HG02981 (cell line): ENCODE measurements at regions not wholly inside any gene's neighbourhood (a gene's known extent, or its start where the extent isn't known, plus 50 kb on each side); places are given as distances from the start of the nearest gene placed in this dataset.

ENCODE experiments used
- ATAC-seq: cut with Tn5 transposase; IDR thresholded peaks from one replicate; pipeline ENCODE4 v1.9.1; 2021; ENCODE audit warnings: mild to moderate bottlenecking, moderate library complexity; ENCODE audit not compliant: unreplicated experiment

DNA sequence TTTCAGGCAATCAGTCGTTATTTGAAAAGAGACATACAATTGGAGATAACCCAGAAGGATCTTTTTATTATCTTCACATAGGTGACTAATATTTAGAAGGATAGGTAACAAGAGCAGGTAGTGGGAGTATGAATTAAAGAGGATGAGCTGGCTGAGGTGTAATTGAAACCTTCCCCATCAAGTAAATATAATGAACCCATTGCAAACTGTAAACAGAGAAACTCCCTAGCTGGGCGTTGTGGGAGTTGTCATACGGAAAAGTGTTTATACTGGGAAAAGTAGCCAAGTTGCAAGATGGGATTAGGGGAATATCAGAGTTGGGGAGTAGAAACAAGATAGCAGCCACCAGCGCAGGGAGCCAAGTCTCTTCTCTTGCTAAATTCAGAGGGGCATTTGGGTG lies 448.4 kb downstream of the COG6 start:
- no peak for ATAC-seq

DNA sequence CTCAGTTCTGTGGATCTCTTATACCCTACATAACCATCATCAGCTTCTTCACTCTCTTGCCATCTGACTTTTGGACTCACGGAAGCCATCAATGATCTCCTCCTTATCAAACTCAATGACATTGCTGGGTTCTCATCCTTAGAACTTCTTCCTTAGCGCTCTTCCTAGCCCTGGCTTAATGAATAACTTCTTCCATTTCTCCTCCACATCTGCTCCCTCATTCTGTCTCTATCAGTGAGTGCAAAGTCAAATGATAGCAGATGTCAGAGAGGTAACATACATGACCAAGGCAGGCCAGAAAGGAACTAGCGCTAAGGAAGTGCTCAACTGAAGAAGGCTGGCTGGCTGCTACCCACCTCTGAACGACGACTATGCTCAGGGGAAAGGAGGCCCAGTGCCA lies 449.8 kb downstream of the COG6 start:
- ATAC-seq, result no peak

DNA sequence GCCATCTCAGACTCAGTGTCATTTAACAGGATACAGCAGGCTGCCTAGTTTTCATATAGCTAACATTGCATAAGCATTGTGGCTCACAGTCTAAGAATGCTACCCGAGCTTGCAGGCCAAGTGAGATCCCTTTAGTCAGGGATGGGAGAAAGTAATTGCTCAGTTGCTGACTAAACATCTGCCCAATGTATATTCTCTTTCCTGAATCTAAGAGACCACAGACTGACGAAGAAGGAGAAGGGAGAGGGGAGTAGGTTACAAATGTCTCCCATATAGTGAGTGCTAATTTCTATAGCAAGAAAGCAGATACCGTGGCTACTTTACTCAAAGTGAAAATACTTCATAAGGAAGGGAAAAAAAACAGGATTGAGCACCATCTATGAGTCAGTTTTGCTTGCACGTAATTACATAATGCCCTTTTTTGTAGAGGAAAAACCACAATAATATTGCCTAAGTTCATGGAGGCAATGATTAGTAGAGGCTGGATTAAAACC lies 453.9 kb downstream of the COG6 start:
- ATAC-seq, result no peak

DNA sequence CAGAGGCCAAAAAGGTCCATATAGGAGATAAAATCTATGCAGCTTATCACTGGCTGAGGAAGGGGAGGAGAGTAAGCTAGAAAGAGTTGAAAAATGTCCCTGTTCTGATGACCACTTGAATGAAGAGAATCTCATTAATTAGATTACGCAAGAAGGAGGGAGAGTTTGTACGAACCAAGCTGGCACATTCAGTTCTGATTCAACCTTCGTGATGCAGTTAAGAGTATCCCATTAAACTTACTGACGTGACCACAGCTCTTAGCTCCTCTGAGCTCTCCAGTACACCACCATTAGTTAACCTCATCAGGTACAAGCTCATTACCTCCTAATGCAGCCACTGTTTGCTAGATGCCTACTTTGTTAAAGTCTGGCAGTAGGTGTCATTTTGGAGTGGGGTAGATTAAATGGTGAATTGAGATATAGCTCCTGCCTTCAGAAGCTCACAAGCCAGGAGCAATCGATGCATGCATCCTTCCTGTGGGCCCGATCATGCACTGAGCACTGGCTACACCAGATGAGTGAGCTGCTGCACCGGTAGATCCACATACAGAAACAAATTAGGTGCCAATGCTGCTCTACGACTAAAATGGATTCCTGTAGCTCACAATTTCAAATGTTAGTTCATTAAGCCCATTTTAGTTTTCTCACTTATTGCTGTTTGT lies 458.3 kb downstream of the COG6 start:
- no peak for ATAC-seq

DNA sequence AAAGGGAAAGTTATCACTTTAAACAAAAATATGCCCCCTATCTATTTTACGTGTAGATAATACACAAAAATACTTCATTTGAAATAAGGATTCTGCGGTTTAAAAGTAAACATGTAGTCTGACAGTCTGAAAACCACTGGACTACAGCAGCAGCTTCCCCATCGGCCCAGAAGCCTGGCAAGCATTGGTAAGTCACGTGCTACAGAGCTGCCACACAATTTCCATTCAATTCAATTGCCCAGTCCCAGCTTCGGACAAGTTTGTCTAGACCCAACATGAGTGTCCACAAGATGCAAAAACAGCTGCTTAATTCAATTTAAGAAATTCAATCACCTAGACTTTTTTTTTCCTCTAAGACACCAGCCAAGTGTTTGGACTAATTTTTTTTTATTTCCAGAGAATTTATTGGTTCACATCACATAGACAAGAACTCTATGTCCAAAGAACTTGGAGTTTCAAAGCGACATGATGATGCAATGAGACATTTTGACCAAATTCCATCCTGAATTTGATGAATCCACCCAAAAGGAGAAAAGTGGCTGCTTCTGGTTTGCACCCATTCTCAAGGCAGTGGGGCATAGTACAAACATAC lies 458.9 kb downstream of the COG6 start:
- no peak for ATAC-seq

DNA sequence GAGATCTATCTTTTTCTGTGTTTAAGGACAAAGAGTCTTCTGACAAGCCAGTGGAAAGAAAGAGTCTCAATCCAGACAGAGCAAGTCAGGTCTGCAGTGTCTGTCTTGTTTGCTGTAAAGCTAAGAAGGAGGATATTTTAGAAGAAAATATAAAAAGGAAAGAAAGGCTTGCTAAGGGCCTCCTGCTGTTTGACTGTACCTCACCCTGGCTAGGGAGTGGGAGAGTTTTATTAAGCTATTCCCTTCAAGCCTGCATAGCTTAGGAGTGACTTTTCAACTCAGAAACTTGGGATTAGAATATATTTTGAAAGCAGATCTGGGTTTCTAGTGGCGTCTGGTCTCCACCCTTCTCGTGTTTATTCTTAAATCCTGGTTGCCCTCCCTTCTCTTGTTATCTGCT lies 460.0 kb downstream of the COG6 start:
- ATAC-seq, result no peak

DNA sequence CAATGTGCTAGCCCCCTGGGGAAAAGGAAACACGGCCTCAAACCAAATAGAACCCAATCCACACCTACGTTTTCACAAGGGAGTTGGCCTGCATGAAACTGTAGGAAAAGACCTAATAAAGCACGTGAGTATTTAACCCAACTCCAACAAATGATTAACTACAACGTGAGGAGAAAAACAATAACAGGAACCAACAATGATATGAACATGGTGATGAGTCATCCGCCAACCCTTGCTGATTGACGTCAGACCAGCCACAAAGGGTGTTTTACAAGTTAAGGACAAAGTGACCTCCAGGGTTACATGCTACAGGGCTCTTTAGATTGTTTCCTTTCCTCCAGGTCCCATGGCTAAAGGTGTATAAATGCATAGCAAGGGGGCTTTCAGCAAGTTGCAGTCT lies 460.5 kb downstream of the COG6 start:
- ATAC-seq, result peak; percentile 98

DNA sequence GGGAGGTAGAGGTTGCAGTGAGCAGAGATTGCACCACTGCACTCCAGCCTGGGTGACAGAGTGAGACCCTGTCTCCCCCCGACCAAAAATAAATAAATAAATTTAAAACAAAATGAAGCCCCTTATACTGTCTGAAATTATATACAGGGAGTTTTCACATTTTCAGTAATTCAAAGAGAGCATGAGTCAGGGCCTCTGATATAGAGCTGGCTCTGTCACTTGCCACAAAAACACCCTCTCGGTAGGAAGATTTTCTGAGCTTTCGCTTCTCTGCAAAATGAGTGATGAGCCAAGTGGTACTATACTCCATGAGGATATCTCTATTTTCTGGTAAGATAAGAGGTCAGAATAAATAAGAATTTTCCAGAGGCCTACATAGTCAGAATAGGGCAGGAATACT lies 462.9 kb downstream of the COG6 start:
- no peak for ATAC-seq

DNA sequence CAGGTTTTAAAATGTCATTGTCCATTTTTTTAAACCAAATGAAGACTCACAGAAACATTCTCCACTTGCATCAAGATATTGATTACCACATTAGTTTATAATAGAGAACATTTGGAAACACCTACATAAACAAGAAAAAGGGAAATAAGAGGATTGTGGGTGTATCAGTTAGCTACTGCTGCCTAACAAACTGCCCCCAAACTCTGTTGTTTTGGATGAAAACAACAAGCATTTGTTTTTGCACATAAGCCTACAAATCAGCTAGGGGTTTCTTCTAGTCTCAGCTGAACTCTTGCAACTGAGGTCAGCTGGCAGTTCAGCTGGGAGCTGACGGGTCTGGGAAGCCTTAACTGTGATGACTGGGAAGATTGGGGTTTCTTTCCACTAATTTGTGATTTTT lies 464.4 kb downstream of the COG6 start:
- ATAC-seq, result no peak

DNA sequence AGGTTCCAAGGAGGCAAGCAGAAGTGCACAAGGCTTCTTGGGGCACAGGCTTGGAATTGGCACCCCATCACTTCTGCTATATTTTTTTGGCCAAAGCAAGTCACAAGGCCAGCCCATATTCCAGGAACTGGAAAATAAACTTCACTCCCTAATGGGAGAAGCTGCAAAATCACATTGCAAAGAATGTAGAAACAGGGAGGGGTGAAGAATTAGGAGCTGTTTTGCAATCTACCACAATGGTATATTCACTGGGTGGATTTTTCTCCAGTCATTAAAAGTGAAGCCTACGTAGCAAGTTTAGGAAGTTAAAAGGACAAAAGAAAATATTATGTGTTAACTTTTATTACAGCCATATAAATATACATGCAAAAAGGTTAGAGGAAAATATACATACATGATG lies 464.8 kb downstream of the COG6 start:
- ATAC-seq, result no peak

DNA sequence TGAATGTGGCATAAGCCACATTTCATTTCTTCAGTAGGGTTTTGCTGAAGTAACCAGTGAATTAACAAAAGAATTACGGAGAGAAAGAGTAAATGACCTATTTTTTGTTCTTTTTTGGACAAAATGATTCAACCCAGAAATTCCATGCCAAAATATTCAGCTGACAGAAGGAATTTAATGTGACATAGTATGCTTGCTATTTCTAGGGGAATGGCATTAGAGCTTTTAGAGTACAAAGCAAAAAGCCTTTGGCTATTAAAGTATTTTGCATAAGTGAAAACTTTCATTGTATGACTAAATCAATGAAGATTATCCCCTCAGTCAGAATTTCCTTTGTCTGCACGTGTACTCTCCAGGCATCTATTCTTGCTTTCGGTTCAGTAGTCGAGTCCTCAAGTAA lies 465.3 kb downstream of the COG6 start:
- ATAC-seq, result no peak

DNA sequence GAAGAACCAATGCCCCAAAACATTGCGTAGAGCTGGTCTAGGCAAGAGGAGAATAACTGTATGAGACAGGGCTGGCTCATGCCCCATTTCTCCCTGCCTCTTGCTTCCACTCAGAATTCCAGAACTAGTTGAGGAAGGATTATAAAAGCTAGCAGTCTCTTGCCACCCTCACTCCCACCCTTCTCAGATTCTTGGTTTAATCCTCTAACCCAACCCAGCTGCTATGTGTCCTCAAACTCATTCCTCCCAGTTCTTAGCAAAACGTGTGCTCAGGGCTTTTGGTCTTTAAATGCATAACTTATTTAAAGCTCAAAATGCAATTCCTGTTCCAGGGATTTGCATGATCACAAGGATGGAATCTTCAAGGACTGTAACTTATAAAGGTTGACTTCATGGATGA lies 466.3 kb downstream of the COG6 start:
- no peak for ATAC-seq

DNA sequence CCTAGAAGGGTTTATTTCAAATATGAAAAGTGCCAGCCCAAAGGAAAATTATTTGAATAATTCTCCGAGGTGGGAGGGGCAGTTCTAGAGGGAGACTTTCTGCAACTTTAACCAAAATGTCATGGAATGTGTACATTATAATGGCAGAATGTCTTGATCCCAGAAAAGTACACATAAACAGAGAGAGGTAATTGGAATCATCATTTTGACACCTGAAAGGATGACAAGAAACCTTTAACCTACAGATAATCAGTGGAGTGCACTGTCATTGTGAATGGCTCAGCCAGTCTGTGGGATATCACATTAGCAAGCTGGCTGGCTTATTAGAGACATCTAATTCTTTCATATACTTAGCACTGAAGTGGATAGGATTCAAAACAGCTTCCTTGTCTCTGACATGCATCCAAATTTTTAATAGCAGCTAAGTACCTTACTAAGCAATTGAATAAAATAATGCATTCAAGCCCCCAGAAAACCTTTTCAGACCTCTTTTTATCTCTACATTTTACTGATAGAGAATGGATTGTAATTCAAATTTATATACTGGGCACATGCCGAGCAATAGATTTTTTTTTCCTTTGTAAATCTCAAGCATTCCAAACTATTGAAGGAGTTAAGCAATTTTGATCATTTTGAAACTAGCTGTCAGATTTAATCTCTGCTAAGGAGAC lies 468.6 kb downstream of the COG6 start:
- ATAC-seq, result no peak

DNA sequence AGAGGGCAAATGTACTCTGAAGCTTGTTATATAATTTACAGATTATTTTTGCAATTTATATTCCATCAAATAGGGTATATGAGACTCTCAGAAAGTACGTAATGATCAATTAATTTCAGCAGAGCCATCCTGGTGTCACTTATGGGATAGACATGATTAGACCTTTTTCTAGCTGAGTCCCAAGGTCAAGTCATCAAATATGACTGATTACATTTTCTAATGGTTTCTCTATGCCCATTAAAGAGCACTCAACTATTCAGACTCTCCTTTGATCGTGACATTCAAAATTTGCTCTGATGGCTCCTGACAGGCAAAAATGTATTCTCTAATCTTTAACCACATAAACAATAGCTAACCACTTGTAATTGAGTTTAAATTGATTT lies 469.2 kb downstream of the COG6 start:
- ATAC-seq, result no peak

DNA sequence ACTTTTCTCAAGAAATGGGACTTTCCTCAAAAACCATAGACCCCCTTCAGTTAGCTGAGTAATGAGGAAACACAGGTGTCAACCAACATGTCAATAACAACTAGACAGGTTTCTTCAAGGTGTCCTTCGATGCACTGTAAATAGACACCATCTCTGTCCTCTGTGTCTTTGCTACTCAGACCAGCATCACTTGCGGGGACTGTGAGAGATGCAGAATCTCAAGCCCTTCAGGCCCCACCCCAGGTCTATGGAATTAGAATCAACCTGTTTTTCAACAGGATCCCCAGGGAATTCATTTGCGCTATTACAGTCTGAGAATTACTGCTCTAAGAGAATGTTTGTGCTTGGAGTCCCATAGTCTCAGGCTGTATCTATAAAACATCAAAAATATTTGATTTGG lies 469.9 kb downstream of the COG6 start:
- ATAC-seq, result no peak

DNA sequence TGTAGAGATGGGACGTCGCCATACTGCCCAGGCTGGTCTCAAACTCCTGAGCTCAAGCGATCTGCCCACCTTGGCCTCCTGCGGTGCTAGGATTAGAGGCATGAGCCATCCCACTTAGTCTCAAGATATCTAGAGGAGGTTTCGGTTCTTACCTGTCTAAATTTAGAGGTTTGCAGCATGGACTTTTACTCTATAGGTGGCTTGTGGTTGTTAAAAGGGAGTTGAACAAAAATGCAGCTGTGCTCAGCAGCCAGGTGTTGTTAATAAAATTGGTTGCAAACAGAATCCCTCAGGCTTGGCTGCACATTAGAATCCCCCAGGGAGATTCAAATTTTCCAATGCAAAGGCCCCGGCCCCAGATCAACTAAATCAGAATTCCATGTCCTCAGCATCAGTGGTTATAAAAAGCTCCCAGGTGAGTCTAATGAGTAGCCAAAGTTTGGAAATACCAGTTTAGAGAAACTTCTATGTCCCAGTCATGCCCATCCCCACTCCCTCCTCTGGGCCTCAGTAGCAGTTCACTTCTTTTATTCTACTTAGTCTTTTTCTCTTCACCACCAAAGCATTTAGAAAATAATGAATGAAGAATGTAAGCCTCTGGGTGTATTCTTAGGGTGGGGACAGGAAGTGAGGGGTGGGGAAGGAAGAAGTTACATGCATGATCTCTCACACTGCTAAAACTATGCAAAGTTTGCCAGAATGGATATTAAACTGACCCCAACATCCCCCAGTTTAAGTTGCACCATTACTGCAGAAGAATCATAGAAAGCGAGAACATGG lies 471.0 kb downstream of the COG6 start:
- ATAC-seq, result no peak

DNA sequence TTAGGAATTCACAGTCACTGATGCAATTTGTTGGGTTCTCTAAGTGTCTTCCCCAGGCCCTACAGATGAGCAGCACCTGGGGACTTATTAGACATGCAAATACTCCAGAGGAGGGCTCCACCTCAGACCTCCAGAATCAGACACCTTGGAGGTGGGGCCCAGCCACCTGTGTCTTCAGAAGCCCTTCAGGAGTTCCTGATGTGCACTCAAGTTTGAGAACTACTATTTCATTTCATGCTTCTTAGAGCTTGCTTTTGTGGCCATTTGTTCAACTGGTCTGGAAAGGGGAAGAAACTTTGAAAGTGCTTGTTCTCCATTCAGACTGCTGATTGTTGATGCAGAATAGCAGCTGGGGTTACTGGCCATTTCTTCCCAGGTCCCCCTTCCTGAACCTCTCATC lies 472.0 kb downstream of the COG6 start:
- no peak for ATAC-seq

DNA sequence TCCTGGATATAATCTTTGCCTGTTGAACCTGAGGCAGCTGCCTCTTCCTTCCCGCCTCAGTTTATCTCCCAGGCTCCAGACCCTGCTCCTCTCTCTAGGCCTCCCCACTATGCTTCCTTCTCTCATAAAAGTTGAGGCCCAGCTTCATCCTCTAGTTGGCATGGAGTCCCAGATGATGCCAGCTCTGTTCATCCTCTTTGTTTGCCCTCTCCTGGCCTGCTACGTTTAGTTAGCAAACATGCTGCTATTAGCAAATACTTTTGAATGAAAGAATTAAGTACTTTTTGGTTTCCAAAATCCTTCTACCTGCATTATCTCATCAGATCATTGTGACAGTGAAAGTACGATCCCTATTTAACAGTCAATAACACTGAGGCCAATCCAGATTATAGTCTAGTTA lies 472.5 kb downstream of the COG6 start:
- ATAC-seq, result no peak

DNA sequence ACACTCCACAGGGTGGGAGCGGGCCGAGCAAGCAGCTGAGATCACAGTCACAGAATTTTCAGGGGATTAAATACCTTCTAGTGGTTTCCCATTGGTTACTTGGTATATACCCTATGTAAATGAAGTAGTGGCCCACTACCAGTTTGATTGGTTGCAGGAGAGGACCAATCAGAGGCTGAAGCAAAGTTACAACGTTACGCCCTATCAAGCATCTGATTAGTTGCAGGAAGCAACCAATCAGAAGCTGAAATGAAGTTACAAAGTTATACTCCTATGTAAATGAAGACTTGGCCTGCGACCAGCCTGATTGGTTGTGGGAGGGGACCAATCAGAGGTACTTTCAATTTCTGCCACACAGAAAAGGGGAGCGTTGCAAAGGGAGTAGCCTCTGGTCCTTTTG lies 474.0 kb downstream of the COG6 start:
- ATAC-seq, result no peak

DNA sequence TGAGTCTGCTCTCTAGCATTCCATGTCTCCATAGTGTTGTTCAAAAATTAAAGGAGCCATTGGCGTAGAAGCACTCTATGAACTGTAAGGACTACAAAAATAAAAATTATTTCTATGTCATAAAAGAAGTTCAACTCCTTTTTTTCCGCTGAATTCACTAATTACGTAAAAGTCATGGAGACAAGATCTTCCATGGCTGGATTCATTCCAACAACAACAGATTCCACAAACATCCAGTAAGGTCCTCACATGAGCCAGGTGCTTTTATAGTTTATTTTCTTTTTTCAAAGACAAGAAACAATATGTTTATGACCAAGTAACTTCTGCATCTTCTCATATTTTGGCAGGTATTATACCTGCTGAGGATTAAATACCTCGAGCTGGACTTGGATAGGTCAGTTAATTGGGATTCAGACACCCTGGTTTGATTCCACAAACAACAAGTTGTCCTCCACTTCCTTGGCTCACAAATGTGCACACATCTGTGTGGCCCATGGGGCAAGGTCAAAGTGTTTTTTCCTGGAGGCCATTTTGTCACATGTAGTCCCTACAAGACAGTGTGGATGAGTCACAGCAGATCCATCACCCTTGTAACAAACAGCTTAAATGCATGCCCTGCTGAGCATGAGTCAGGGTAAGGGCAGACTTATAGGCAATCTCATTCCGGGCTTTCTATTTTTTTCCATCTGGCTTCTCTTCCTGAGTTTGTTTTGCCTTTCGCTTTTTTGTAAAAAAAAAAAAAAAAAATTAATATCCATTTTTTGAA lies 475.6 kb downstream of the COG6 start:
- no peak for ATAC-seq

DNA sequence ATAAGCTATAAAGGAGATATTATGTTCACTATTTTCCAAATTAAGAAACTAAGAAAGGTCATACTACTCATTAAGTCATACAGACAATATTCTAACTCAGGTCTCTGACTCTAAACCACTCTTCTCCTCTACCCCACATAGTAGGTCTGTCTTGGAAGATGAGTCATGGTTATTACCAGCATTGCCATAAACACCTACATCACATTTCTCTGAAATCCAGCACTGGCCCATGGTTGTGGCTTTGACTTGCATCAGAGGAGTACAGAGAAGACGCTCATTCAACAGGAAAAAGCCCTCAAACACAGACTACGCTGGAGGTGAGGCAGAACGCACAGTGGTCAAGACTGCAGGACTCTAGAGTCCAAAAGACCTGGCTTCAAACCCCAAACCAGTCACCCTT lies 476.8 kb downstream of the COG6 start:
- ATAC-seq, result no peak
